ENCODE measurements at regions not wholly inside any gene's neighbourhood (a gene's known extent, or its start where the extent isn't known, plus 50 kb on each side); places are given as distances from the start of the nearest gene placed in this dataset.

DNA sequence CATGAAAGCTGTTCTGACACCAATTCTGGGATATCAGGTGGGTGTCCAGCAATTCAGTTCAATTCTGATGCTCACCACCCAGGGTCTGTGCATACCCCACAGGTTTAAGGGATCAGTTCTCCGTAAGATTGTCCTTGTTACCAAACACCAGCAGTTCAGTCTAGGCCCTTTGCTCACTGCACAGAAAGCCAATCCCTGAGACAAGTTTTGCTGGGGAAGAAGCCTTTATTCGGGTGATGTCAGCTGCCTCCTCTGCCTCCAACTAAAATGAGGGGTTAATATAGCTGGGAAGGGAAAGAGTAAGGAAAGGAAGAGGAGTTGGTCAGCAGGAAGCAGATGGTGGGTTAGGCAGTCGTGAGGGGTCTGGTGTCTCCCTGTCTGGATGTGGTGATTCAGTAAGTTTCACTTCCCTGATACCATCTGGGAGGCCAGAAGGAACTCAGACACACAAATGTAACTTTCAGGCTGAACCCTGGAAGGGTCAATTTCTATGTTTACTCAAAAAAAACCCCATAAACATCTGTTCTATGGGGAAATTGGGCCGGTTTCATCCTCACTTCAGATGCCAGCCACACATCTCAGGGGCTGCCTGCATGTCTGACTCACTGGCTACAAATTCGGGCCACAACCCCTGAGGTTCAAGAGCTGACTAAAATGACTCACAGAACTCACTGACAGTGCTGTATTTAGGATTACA lies 83.3 kb upstream of the PGBD5 start:
- DNase-seq: no peak

GRCh38 chr1:230507666-230508402 lies 81.7 kb upstream of the PGBD5 start:
- no peak for DNase-seq

DNA sequence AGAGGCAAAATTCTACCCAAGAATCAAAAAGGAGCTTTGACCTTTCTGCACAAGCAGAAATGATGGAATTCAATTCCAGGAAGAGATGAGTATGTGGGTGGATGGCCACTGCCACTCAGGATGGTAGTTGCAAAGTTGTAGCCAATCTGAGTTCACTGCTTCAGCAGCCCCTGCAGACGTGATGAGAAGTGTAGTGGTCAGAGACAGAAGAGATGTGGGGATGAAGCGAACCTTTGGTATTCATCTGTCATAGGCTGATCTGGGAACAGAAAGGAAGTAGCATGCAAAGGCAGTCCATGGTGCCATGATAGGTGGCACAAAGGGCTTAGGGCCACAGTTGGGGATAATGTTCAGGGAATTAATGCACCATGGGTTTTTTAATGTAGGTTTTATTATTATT lies 81.1 kb upstream of the PGBD5 start:
- DNase-seq: no peak

DNA sequence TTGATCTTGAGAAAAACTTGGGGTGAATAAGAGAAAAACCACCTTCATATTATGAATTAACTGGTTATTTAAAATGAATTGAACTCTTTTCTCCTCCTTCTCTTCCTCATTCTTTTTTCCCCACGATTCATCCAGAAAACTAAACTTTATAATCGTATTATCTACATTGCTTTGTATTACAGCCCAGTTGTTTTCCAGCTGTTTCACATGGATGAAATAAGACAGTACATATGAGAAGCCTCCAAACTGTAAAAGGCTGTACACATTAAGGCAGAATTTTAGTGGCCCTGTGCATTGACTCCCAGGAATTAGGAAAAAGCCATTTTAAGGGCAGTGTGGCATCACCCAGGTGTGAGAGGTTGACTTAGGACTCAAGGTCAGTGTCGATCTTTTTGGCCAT lies 80.3 kb upstream of the PGBD5 start:
- no peak for DNase-seq

- no peak for DNase-seq
Measured at GRCh38 chr1:230504310-230504709, 78.2 kb upstream of the PGBD5 start.

- no peak for DNase-seq
Measured at GRCh38 chr1:230503726-230504125, 77.6 kb upstream of the PGBD5 start.

GRCh38 chr1:230502996-230503395 lies 76.9 kb upstream of the PGBD5 start:
- DNase-seq: no peak

GRCh38 chr1:230502306-230502705 lies 76.2 kb upstream of the PGBD5 start:
- DNase-seq: peak; percentile 12

DNA sequence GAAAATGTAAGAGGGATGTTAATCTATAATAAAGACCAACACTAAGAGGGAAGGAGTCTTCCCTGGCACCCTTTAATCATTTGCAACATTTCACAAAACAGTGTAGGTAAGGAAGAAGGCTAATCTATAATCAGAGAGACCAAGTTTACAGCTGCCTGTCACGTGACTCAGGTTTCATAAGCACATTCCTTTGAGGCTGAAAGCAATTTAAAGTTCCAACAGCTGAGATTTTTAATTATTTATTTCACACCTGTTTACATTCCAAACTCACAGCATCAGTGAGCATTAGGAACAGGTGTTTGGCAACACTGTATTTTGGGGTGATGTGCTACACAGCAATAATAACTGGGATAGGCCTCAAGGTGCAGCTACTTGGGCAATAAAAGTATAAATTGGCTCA lies 75.7 kb upstream of the PGBD5 start:
- no peak for DNase-seq

DNA sequence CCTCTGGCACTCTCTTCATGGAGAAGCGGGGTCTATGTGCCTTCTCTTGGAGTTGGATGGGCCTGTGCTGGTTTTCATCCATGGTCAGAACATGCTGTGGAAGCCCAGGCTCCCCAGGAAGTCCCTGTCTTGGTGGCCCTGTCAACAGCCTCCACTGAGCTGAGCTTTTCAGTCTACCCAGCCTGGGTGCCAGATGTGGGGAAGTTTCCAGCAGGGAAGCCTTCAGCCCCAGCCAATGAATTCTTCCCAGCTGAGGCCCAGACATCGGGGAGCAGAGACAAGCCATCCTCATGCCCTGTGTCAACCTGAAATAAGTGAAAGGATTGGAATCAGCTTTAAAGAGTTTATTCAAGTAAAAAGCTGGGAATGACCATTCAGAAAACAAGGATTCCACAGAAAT lies 75.1 kb upstream of the PGBD5 start:
- DNase-seq: no peak

DNA sequence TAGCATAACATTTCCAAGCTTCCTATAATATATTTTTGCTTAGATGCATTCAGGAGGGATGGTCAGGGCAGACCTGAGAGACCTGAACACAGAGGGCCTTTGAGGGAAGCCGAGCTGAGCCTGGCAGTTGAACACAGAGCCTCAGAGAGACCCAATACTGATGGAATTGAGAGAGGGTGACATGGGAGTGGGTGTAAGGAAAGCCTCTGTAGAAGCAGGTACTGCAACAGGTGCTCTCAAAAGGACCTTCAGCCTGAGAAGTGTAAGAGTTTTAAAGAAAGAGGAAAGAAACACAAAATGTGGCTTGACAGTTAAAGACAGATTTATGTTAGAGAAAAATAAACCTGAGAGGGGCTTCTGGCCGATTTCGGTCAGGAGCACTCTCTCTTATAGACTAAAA lies 73.9 kb upstream of the PGBD5 start:
- no peak for DNase-seq

DNA sequence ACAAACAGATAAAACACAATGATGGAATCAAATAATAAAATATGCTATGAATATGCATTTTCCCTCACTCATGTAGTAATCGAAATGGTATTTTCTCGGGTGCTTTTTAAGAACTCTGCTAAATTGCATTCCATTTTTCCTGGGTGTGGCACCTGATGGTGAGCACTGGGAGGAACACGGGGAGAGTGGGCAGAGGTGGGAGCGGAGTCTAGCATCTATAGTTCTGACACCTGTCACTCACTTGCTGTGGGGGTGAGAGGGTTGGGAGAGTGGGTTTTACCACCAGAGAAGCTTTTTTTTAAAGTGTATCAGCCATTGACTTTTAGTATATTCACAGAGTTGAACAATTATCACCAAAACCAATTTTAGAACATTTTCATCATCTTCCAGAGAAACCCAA lies 73.4 kb upstream of the PGBD5 start:
- DNase-seq: no peak

DNA sequence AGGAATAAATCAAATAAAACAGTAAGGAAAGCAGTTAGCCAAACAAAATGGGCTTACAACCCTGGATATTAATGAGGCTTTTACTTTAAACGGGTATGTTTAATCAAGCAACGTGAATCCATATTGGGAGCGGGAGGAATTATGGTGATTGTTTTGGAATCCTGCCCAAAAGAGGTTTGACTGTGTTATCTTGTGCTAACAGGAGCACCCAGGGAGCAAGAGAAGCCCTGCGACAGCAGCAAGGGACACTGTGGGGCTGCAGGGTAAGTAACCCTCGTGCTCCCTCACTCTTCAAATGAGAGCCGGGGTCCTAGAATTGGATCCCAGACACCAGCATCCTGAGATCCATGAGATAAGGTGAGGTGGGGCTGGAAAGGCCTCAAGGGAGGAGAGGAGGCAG lies 72.6 kb upstream of the PGBD5 start:
- DNase-seq: peak; percentile 73

DNA sequence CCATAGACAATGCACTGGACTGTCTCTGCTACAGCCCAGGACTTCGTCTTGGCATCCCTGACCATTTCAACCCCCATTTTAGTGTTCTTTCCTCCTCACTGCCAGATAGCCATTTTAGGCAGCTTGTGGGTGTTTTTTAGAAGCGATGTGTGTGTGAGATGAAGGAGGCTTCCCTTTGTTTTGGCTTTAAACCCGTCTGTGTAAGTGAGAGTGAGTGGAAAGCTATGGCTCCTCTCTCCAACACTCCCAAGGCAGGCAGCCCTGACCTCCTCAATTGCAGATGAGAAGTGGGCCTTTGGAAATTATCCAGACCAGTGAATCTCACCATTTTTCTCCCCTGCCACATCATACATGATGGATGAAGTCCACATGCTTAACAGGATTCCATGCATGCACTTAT lies 70.3 kb upstream of the PGBD5 start:
- no peak for DNase-seq

DNA sequence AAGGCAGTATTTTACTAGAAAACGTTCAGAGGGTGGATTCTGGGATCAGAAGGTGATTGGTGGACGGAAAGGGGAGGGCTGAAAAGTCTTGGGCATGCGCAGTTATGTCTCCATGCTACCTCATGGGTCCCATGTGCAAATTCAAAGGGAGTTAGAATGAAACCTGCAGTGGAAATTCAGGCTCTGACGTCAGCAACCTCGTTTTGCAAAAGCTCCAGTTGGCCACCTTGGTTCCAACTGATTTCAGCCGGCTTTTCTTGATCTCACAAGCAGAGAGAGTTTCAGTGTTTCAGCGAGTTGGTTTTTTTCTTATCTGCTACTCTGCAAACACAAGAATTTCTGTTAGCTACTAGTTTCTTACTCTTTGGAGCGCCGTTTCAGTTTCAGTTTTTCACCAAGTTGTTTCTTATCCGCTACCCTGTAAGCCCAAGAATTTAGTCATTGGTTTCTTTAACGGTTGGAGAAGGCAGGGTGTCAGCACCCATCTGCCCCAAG lies 69.8 kb upstream of the PGBD5 start:
- DNase-seq: no peak

DNA sequence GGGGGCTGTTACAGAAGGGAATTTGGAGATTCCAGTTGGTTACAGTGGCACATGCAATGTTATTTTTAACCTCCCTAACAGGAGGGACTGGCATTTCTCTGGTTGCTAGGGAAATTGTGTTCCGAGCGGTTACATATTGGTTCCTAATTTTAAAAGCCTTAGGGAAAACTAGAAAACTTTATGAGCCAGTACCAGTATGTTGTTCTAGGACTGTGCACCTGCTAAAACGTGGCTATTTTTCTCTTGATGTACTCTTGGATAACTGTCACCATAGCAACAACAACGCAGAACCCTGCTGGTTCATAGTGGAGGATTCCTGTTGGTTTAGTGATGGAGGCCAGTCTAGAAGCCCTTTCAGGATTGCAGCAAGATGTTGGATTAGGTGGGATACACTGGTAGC lies 68.9 kb upstream of the PGBD5 start:
- peak; percentile 46 for DNase-seq

DNA sequence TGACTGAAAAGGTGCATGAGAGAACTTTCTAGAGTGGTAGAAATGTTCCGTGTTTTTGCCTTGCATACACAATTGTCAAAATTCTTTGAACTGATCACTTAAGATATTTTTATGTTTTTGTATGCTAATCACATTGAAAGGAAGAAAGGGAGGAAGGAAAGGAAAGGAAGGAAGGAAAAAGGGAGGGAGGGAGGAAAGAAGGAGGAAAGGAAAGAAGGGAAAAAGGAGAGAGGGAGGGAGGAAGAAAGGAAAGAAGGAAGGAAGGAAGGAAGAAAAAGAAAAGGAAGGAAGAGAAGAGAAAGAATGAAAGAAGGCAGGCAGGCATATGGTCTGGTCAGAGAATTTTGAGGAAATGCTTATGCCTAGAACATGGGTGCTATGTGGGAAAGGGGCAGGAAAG lies 68.4 kb upstream of the PGBD5 start:
- no peak for DNase-seq

- no peak for DNase-seq
Measured at GRCh38 chr1:230494026-230494425, 67.9 kb upstream of the PGBD5 start.

- no peak for DNase-seq
Measured at GRCh38 chr1:230493264-230493663, 67.1 kb upstream of the PGBD5 start.

DNA sequence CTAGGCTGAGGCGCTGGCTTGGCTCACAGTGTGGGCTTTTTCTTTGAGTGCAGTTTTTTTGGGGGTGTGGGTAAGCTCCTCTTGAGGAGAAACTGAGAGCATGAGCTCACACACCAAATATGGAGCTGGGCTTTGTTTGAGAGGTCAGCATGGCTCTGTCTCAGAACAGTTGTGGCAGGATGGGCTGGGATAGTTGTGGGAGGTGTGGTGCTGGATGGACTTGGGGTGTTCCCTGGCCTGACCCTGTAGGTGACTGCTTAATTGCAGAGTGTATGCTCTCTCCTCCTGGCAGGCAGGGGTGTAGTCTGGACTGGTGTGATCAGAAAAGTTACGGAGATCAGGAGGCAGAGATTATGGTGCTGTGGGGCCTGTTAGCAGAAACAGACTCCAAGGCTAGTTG lies 64.3 kb upstream of the PGBD5 start:
- no peak for DNase-seq

- DNase-seq: no peak
Measured at GRCh38 chr1:230487773-230488428, 61.8 kb upstream of the PGBD5 start.

DNA sequence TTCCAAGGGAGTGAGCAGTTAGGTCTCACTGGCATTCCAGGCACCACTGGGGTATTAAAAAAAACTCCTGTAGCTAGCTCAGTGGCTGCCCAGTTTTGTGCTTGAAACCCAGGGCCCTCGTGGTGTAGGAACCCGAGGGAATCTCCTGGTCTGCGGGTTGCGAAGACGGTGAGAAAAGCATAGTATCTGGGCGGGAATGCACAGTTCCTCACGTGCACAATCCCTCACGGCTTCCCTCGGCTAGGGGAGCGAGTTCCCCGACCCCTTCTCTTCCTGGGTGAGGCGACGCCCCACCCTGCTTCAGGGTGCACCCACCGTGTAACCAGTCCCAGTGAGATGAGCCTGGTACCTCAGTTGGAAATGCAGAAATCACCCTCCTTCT lies 50.5 kb upstream of the PGBD5 start:
- DNase-seq: no peak

DNA sequence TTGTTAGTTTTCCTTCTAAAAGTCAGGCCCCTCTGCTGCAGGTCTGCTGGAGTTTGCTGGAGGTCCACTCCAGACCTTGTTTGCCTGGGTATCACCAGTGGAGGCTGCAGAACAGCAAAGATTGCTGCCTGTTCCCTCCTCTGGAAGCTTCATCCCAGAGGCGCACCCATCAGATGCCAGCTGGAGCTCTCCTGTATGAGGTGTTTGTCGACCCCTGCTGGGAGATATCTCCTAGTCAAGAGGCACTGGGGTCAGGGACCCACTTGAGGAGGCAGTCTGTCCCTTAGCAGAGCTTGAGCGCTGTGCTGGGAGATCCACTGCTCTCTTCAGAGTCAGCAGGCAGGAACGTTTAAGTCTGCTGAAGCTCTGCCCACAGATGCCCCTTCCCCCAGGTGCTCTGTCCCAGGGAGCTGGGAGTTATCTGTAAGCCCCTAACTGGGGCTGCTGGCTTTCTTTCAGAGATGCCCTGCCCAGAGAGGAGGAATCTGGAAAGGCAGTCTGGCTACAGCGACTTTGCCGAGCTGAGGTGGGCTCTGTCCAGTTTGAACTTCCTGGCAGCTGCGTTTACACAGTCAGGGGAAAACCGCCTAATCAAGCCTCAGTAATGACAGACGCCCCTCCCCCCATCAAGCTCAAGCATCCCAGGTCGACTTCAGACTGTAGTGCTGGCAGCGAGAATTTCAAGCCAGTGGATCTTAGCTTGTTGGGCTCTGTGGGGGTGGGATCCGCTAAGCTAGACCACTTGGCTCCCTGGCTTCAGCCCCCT lies 49.9 kb upstream of the PGBD5 start:
- peak; percentile 38 for DNase-seq

Measured in DMS153 (cell line).